GM19324 (cell line): ENCODE measurements at regions not wholly inside any gene's neighbourhood (a gene's known extent, or its start where the extent isn't known, plus 50 kb on each side); places are given as distances from the start of the nearest gene placed in this dataset.

Experiments
- ATAC-seq: cut with Tn5 transposase; IDR thresholded peaks from one replicate; pipeline ENCODE4 v1.9.1; 2021; ENCODE audit warnings: mild to moderate bottlenecking, moderate library complexity; ENCODE audit not compliant: unreplicated experiment, low FRiP score

DNA sequence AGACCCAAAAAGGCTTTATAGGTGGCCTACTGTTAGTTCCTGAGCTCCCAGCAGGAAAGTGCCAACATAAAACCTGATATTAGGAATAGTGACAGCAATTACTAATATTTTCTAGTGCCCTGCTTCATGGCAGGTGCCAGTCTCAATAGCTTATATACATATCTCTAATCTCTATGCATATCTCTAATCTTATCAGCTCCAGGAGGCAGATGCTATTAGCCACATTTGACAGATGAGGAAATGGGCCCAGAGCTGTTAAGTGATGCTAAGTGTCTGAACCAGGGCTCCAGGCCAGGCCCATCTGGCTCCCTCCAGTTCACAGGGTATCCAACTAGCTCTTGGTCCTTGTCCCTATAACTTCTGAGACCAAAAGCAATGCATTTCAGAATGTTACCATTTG lies 142.5 kb downstream of the CHIC2 start:
- ATAC-seq: no peak

DNA sequence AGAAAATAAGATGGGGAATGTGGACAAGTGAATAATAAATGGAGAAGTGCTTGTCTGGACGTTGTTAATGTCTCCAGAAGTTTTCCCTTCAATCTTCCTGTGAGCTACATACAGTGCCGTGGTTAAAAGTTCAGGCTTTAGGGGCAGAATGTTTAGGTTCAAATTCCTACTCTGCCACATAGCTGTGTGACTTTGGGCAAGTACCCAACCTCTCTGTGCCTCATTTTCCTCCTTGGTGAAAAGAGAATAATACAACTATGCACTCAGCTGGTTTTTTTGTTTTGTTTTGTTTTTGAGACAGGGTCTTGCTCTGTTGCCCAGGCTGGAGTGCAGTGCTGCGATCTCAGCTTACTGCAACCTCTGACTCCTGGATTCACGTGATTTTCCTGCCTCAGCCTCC lies 143.5 kb downstream of the CHIC2 start:
- ATAC-seq: no peak

DNA sequence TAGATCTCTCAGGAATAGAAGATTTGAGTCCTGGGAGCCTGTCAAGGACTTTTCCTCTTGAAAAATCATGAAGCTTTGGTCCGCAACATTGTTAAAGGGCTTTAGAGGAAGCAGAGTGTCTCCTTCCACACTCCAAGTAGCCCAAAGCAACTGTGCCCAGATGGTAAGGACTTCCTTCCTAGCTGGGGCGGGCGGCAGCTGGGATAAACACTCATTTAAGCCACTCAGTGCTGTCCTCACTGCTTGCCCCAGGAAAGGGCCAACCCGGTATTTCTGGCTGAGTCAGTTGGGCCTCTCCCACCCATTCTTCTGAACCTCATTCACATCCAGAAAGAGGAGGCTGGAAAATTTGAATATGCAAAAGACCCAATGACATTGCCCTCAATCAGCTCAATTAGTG lies 144.3 kb downstream of the CHIC2 start:
- no peak for ATAC-seq

DNA sequence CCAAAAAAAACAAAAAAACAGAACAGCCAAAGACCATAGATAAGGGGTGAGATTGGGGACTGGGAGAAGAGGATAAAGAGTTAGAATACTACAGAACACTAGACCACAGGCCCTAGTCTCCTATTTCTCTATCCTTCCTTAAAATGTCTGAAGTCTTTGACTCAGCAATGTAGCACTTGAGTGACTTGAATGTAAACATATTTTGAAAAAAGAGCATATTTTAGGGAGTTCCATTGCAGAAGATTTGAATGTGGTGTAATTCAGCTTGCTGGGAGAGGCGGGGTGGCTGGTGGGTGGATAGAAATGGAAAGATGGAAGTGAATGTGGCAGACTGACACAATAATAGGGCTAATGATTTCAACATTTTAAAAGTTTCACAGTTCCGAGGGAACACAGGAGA lies 144.9 kb downstream of the CHIC2 start:
- ATAC-seq: no peak

DNA sequence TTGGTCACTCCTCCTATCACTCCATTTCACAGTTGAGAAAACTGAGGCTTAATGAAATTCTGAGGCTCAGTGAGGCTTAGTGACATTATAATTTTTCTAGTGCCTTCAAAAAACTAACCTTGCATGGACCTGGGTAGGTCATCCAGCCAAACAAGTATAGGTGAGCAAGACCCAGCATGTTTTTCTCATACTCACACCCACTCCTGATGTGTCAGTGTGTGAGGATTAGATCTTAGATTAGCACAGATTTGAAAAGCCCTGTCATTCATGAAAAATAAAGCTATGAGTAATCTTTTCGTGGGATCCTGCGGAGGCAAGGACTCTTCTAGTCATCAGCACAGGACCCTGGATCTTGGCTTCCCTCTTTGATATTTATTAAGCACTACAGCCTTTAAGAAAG lies 146.7 kb downstream of the CHIC2 start:
- ATAC-seq: no peak

DNA sequence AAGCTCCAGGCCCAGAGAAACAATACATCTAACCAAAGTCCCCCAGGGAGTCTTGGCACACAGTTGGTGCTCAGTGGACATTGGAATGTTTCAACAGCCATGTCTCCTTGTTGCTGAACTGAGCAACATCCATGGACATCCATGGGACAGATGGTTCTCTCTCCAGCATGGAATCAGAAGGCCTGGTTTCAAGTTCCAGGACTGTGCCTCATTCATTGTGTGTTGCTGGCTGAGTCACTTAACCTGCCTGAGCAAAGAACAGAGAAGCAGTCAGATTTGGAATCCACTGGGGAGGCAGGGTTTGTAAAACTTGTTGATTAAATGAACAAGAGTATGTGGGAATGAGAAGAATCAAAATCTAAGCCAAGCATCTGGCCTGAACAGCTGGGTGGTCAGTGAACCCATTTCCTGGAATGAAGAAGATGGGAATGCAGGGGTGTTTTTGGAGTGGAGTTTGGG lies 147.9 kb downstream of the CHIC2 start:
- ATAC-seq: no peak

DNA sequence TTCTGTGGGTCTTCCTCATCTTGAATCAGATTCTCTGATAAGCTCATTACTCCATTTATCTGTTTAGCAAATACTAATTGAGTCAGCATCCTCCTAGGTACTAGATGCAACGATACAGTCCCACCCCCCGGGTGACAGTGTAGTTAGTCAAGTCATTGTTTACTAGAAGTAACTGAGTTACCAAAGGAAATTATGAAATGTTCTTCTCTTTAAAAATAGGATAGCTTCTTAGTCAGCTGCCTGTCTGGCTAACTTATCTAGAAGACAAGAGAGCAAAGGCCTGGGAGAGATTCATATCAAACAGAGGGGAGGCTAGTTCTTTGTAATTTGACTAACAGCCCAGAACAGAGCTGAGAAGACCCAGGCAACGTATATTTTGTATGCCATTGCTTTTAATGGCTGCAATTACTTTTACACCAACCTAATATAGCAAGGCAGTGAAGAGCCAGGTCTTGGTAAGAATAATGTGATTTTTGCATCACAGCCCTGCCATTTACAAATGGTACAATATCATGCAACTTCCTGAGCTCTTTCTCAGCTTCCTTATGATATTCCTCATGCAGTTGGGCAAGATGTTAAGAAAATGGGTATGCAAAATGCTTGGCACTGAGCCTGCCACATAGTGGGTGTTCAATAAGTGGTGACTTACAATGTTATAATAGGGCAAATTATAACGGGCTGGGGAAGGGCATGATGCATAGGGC lies 149.9 kb downstream of the CHIC2 start:
- no peak for ATAC-seq

DNA sequence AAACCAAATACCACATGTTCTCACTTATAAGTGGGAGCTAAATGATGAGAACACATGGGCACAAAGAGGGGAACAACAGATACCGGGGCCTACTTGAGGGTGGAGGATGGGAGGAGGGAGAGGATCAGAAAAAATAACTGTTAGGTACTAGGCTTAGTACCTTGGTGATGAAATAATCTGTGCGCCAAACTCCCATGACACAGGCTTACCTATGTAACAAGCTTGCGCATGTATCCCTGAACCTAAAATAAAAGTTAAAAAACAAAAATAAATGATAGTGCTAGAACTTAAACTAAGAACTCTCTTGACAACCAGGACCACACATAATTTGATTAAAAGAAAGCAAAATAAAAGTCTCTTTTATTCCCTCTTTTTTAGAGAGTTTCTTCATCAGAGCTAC lies 150.6 kb downstream of the CHIC2 start:
- no peak for ATAC-seq

DNA sequence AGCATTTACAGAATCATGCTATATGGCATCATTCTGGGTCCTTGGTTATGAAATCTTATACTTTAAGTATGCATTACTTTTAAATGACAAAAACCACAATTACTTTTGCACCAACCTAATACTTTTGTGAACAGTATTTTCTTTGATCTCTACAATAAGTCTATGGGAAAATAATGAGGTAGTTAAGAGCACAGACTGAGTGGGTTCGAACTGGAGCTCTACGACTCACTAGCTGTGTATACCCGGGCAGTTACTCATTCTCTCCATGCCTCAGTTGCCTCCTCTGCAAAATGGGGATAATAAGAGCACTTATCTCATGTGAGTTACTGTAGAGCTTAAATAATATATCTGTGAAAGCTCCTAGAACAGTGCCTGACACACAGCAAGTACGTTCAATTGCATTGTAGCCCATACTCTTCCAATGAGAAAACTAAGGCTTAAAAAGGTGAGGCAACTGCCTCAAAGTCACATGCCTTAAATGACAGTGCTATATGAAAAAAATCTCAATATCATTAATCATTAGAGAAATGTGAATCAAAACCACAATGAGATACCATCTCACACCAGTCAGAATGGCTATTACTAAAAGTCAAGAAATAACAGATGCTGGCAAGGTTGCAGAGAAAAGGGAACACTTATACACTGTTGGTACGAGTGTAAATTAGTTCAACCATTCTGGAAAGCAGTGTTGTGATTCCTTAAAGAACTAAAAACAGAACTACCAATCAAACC lies 151.5 kb downstream of the CHIC2 start:
- no peak for ATAC-seq

DNA sequence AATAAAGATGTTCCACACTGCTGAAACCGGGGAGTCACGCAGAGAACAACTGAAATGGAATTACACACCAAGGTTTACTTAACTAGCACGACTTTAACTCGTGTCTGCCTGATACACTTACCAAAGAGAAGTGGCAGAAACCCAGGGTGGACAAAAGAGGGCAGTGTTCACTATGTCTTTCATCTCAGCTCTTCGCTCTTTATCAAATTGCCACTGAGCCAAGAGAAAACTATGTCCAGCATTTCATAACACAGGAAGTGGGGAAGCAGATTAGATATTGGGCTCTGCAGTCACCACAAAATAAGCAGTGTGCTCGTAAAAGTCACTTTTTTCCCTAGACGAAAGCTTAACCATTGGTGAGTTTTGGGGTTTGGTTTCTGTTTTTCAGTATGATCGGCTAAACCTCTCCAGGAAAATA lies 155.7 kb downstream of the CHIC2 start:
- ATAC-seq: no peak

DNA sequence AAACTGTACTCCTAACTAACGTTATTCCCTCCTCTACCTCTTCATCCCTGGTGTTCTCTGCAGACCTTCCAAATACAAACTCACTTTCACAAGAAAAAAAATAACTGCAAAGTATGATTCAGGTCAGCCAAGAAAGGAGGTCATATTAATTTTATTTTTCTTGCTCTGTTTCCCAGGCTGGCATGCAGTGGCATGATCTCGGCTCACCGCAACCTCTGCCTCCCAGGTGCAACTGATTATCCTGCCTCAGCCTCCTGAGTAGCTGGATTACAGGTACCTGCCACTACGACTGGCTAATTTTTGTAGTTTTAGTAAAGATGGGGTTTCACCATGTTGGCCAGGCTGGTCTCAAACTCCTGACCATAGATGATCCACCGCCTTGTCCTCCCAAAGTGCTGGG lies 156.6 kb downstream of the CHIC2 start:
- ATAC-seq: no peak

DNA sequence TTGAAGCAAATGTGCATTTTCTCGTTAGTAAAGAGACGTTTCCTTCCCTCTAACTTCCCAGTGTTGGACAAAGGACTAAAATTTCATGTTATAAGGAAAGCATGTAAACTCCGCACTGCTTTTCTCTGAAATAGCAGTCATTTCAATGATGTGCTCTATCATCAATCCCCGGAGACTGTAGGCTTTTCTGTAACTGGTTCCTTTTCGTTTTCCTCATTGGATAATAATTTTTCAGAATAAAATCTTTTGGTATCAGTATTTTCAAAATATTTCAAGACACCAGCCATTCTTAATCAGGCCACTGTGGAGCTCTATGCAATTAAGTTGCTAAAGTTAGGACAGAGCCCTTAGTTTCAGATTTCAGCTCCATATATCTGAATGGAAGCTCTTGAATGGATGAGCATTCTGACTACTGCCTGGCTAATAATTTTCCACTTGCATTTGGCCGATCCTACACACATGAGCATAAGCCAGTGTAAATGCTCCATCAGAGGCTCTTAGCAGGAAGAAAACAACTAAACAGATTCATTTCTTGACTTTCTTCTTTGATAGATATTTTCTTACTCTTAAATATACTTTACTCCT lies 157.7 kb downstream of the CHIC2 start:
- ATAC-seq: no peak

DNA sequence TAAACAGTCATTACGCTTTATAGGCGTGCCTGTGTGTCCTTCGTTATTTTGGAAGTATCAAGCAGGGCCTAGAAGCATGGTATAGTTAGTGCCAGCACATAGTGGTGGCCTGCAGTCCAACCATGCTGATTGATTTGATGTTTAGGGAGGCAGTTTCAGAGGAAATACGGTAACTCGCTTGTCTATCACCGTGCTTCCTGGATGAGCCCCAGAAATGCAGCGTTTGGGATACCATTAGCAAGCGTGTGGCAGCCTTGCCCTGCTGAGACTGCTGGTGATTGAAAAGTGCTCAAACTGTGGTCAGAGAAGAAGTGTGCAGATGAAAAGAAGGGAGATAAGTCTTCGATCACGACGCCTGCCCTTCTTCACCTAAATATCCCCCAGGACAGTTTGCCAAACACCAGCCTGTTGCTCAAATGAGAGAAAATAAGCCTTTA lies 158.4 kb downstream of the CHIC2 start:
- ATAC-seq: no peak

DNA sequence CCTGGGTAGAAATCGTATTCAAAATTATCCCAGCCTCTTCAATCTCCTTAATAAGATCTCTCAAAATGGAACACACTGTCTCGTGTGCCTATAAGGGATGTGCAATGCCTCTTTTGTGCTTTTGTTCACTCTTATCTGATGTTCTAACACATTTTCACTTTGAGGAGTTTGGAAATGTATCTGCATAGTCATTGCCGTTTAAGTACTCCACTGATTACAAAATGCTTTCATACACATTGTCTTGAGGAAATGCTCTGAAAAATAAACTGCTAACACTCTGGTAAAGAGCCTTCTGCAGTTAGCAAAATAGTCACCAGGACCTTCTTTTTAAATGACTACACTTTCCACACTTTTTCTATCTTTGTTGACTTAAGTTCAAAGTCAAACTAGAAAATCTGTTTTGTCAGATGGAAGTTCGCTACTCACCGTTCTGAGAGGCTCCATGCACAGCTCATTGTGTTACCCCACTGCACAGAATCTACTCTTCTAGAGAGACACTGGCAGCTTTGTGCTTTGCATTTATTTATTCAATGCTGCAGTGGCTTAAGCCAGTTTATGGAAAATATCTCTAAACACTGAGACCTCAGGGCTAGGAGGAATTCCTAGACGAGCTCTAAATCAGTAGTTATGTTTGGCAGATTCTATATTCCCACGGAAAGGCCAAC lies 159.0 kb downstream of the CHIC2 start:
- ATAC-seq: no peak

DNA sequence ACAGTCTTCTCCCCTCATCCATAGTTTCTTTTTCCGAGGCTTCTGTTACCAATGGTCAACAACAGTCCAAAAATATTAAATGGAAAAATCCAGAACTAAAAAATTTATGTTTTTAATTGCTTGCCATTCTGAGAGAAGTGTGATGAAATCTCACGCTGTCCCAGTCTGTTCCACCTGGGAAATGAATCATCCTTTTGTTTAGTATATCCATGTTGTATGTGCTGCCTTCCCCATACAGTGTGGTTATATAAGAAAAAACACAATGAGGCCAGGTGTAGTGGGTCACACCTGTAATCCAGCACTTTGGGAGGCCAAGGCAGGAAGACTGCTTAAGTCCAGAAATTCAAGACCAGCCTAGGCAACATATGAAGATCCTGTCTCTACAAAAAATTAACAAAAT lies 161.6 kb downstream of the CHIC2 start:
- ATAC-seq: no peak

DNA sequence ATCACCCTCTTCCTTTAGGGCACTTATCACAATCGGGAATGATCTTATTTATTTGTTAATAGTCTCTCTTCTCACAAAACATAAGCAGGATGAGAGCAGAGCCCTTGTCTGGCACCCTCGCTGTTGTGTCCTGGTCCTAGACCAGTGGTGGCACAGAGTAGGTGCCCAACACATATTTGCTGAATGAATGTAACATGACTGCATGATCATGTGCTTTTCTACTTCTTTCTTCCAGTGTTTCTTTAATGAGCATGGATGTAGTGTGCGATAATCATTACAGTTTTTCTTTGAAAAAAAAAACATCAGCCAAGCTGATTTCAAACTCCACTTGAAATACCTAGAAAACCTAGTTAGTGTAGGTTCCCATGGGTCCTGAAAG lies 164.1 kb downstream of the CHIC2 start:
- no peak for ATAC-seq

DNA sequence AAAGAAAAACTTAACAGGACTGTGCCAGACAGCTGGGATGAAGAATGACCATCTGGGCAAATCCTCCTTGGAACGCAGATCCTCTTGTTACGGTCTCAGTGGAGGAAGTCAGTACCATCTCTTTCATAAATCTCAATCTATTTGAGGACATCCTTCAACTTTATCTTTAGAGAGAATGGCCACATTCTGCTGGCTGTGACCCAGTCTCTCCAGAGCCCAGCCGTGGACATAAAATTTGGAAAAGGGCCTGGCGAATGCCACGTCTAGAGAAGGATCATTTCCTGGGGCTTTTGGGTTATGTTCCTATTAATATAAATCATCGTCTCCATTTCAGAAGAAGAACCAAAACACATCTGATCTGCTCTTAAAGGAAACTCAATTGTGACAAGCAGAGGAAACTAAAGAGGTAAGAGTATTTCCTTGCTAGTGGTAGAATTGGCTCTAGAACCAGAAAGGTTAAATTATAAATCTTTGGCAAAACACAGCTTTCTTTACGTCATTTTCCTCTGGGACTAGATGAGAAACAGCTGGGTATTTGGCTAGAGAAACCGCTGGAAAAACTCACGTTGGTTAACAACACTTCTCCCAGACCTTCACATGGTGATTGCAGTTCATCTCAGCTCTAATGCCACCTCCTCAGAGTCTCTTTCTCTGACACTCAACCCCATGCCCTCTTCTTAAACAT lies 164.7 kb downstream of the CHIC2 start:
- ATAC-seq: no peak

DNA sequence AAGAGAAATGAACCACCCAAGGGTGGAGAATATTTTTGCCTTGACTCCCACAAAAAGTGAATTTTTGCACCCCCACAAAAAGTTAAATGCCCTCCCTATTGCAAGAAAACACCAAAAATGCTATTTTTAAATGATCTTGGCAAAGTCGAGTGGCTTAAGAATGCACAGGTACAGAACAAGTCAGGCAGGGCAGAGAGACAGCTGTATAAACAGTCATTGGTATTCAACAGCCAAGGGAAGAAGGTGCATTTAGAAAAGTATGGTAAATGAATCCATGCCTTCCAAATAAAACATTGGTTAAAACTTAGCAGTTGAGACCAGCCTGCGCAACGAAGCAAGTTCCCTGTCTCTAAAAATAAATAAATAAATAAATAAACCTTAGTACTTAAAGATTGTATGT lies 169.3 kb downstream of the CHIC2 start:
- ATAC-seq: no peak

DNA sequence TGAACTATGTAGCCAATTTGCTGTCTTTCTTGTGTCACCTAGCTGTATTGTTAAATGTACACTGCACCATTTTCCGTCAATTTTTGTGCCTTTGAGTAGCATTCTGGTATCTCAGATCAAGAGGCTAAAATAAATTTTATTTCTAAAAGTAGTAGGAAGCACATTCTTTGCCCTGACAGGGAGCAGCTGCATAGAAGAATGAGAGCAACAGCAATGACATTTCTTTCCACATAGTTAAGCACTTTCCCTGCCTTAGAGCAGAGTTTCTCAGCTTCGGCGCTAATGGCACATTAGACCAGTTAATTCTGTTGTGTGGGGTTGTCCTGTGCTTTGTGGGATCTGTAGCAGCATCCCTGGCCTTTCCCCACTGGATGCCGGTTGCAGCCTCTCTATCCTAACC lies 173.9 kb downstream of the CHIC2 start:
- no peak for ATAC-seq

DNA sequence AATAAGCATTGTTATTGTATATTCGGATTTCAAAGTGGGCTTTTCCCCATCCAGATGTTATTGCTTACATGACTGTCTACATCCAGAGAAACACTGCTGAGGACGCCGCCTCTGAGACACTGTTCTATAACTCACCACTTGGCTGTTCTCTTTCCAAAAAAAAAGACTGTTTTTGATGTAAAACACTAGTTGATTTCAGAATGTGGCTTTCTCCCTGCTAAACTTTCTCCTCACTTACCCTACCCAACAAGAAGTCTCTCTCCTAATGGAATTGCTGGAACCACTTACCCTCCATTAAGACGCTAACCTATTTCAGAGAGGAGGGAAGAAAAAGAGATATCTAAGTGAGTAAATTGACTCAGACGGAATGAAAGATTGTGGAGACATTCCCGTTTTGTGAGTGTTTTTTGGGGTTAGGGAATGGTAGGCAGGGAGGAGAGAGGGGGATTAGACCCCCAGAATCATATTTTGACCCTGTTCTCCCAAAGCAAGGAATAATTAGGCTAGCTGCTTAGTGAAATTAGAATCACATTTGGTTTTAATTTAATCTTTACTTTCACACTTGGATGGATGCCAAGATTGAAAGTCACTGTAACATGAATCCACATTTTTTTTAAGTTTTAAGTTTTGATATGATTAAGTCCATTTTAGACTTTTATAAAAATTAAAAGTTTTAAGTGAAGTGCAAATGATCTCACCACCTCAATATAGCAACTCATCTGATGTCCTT lies 174.9 kb downstream of the CHIC2 start:
- ATAC-seq: no peak
